Prostate gland (tissue), 2 donors: ENCODE measurements at regions not wholly inside any gene's neighbourhood (a gene's known extent, or its start where the extent isn't known, plus 50 kb on each side); places are given as distances from the start of the nearest gene placed in this dataset.

ENCODE experiments used
- CTCF ChIP-seq, 4 experiments: fragments of 200-600 bp in 2 of 4; fragments of 450-650 bp in 2 of 4; sonication (generic) in 2 of 4; IDR thresholded peaks; 1 replicate in 3 of 4; 2 replicates in 1 of 4; pipeline ENCODE4 v1.5.1; 2016 to 2019; ENCODE audit warnings: antibody characterized with exemption in 4 of 4, mild to moderate bottlenecking in 2 of 4, moderate library complexity in 2 of 4
- POLR2A ChIP-seq: fragments of 450-650 bp; IDR thresholded peaks from one replicate; pipeline ENCODE4 v1.6.1; 2016; ENCODE audit warnings: antibody characterized with exemption, mild to moderate bottlenecking
- POLR2AphosphoS5 ChIP-seq: sonication (generic); formaldehyde crosslinking; IDR thresholded peaks from one replicate; pipeline ENCODE4 v1.6.1; 2017; ENCODE audit warnings: antibody characterized with exemption

- TF ChIP-seq CTCF (IDR thresholded peaks at IDR 0.05) (no peak), POLR2A (no peak), POLR2AphosphoS5 (no peak)
Measured at GRCh38 chr1:95716550-95716949, 482.5 kb downstream of the RWDD3 start.
